Mesendoderm (in vitro differentiated cells): ENCODE measurements at regions not wholly inside any gene's neighbourhood (a gene's known extent, or its start where the extent isn't known, plus 50 kb on each side); places are given as distances from the start of the nearest gene placed in this dataset.
A peak's percentile ranks its signal among the peaks of the same experiment; 100 is the strongest.

Experiments used
- DNase-seq: peaks from one replicate; pipeline ENCODE4 v3.0.0; 2013
- H2AK5ac ChIP-seq: 2 replicates; pipeline ENCODE4 v1.6.1; 2013; ENCODE audit warnings: low read length, inconsistent platforms
- H2BK120ac ChIP-seq: 2 replicates; pipeline ENCODE4 v1.6.1; 2013; ENCODE audit warnings: low read depth, mild to moderate bottlenecking, low read length, moderate library complexity, mixed read lengths
- H2BK15ac ChIP-seq: replicated peaks from 2 replicates; pipeline ENCODE4 v1.6.1; 2013; ENCODE audit warnings: low read depth, mild to moderate bottlenecking, moderate library complexity
- H2BK5ac ChIP-seq: 2 replicates; pipeline ENCODE4 v1.6.1; 2013; ENCODE audit warnings: low read length, inconsistent platforms
- H3K18ac ChIP-seq: 2 replicates; pipeline ENCODE4 v1.6.1; 2013; ENCODE audit warnings: mild to moderate bottlenecking, low read length, mixed read lengths
- H3K23ac ChIP-seq: one replicate; pipeline ENCODE4 v1.6.1; 2013; ENCODE audit warnings: low read length
- H3K27ac ChIP-seq: 2 replicates; pipeline ENCODE4 v1.5.1; 2013; ENCODE audit warnings: low read depth, mild to moderate bottlenecking, inconsistent platforms, low read length, moderate library complexity
- H3K27me3 ChIP-seq: 2 replicates; pipeline ENCODE4 v1.6.1; 2013; ENCODE audit warnings: low read length, control low read depth, mild to moderate bottlenecking, inconsistent platforms; ENCODE audit not compliant: insufficient read depth, poor library complexity
- H3K36me3 ChIP-seq: 2 replicates; pipeline ENCODE4 v1.6.1; 2013; ENCODE audit warnings: low read length, inconsistent platforms; ENCODE audit not compliant: control insufficient read depth, insufficient read depth
- H3K4ac ChIP-seq: one replicate; pipeline ENCODE4 v1.6.1; 2013; ENCODE audit warnings: low read depth, mild to moderate bottlenecking, low read length, moderate library complexity
- H3K4me1 ChIP-seq: 2 replicates; pipeline ENCODE4 v1.6.1; 2013; ENCODE audit warnings: low read depth, low read length, inconsistent platforms; ENCODE audit not compliant: control insufficient read depth
- H3K4me2 ChIP-seq: 2 replicates; pipeline ENCODE4 v1.6.1; 2013; ENCODE audit warnings: low read length
- H3K4me3 ChIP-seq: 2 replicates; pipeline ENCODE4 v1.5.1; 2013; ENCODE audit warnings: mild to moderate bottlenecking, low read length
- H3K56ac ChIP-seq: one replicate; pipeline ENCODE4 v1.6.1; 2013; ENCODE audit warnings: low read length
- H3K79me1 ChIP-seq: 2 replicates; pipeline ENCODE4 v1.6.1; 2013; ENCODE audit warnings: low read length, inconsistent platforms
- H3K79me2 ChIP-seq: 2 replicates; pipeline ENCODE4 v1.6.1; 2013; ENCODE audit warnings: mild to moderate bottlenecking, low read length; ENCODE audit not compliant: control insufficient read depth, insufficient read depth
- H3K9ac ChIP-seq: 2 replicates; pipeline ENCODE4 v1.6.1; 2013; ENCODE audit warnings: low read length, inconsistent platforms
- H4K5ac ChIP-seq: one replicate; pipeline ENCODE4 v1.6.1; 2013; ENCODE audit warnings: low read length
- H4K8ac ChIP-seq: one replicate; pipeline ENCODE4 v1.6.1; 2013; ENCODE audit warnings: low read depth, mild to moderate bottlenecking, control low read depth, low read length, moderate library complexity
- WGBS: extraction: QIAGEN DNeasy Blood & Tissue Kit; methylation state at CpG from one replicate; pipeline ENCODE4 v1.1.7; 2013; ENCODE audit warnings: low lambda C conversion rate, missing lambda C conversion rate; ENCODE audit not compliant: insufficient coverage; ENCODE audit errors: extremely low coverage; 5-methylcytosine and 5-hydroxymethylcytosine counted together

DNA sequence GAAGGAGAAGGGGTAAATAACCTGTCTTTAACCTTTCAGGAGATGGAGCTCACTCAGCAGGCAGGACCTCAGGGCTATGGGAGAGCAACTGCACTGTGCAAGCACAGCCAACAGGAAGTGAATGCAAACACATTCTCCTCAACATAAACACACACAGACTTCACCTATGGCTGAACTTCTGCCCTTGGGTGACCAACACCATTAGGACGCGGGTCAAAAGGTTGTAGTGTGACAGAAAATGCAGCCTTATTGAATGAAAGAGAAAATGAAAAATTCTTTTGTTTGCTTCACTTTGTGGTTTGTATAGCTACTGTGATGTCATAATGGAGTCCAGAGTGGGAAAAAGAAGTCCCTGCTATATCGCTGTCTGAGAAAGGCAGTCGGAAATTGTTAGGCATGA lies 323.0 kb downstream of the NDFIP2 start:
- no peak overlapping the region for H3K9ac ChIP-seq
- no peaks in the 10 kb centered on the region for H3K79me2 ChIP-seq
- no peak overlapping the region for H4K5ac ChIP-seq
- peak overlapping the region; percentile 69 for H3K56ac ChIP-seq
- peak overlapping the region; percentile 20 for H2AK5ac ChIP-seq
- H3K27me3 ChIP-seq: no peaks in the 10 kb centered on the region
- H2BK120ac ChIP-seq: no peak overlapping the region
- no peak overlapping the region for H3K27ac ChIP-seq
- H2BK5ac ChIP-seq: no peak overlapping the region
- no peaks in the 10 kb centered on the region for H3K36me3 ChIP-seq
- H3K4ac ChIP-seq: no peak overlapping the region
- no peak overlapping the region for H3K4me2 ChIP-seq
- H3K23ac ChIP-seq: no peak overlapping the region
- H4K8ac ChIP-seq: no peak overlapping the region
- H3K18ac ChIP-seq: no peak overlapping the region
- peaks cover 9% of the 10 kb centered on the region for H3K4me1 ChIP-seq
- no peaks in the 10 kb centered on the region for H3K79me1 ChIP-seq
- DNase-seq: no peak
- no peak overlapping the region for H3K4me3 ChIP-seq
- whole genome bisulfite sequencing: no CpG with 5 or more reads among the region's 4 CpGs
- H2BK15ac ChIP-seq: no peak overlapping the region

DNA sequence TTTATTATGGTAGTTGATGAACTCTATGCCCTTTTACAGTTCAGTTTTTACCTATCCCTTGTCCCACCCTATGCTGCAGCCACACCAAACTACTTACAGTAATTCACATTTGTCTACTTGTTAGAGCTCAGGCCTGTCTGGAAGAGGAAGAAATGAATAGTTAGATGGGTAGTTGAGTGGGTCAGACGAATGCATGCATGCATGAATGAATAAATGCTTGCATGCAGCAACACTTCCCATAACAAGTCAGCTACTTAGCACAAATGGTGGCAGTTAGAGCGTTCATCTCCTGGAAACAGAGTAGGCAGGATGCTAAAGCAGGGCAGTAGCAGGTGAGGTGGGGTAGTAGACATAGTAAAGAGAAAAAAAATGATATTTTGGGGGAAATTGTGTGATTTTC lies 322.3 kb downstream of the NDFIP2 start:
- Histone ChIP-seq H3K36me3 (no peaks in the 10 kb centered on the region), H3K79me1 (no peaks in the 10 kb centered on the region), H4K8ac (no peak overlapping the region), H2BK15ac (no peak overlapping the region), H3K23ac (no peak overlapping the region), H3K79me2 (no peaks in the 10 kb centered on the region), H3K9ac (no peak overlapping the region), H3K4me3 (no peak overlapping the region), H2AK5ac (peak overlapping the region; percentile 57), H3K18ac (no peak overlapping the region), H2BK5ac (no peak overlapping the region), H3K4me2 (no peak overlapping the region), H3K56ac (no peak overlapping the region), H4K5ac (no peak overlapping the region), H3K4me1 (peaks cover 9% of the 10 kb centered on the region), H3K27me3 (no peaks in the 10 kb centered on the region), H3K4ac (no peak overlapping the region), H2BK120ac (no peak overlapping the region), H3K27ac (no peak overlapping the region)
- DNase-seq: no peak
- WGBS: no CpG with 5 or more reads among the region's 2 CpGs

DNA sequence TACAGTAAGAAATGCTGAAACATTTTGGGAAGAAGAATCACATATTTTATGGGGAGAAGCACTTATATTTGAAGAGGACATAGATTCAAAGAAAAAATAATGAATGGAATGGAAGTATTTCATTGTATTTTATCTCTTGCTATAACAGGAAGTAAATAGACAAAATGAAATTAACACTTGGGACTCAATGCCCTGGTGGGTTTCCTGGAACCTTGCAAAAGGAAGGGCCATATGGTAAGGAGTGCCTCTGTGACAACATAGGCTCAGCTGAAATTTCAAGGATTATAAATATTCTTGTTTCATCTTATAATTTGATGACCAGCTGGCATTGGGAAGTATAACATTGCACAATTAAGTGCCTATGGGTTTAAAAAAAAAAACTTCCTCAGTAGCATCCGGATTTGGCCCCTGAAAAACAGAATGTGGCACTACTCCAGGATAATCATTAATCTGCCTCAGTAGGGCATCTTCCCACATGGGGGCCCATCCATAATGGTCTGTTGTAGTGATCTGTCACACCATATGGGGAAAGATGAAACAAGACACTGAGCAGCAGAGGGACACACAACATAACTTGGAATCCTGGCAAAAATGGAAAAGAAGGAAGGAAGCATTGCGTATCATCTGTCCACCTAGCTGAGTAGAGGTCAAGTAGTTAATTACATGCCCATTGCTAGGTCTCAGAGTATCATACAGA lies 321.6 kb downstream of the NDFIP2 start:
- H3K36me3 ChIP-seq: no peaks in the 10 kb centered on the region
- H3K18ac ChIP-seq: peak overlapping the region; percentile 25
- no peak overlapping the region for H3K4me3 ChIP-seq
- no peak overlapping the region for H3K9ac ChIP-seq
- H2BK120ac ChIP-seq: peak overlapping the region; percentile 36
- H3K4ac ChIP-seq: no peak overlapping the region
- H2AK5ac ChIP-seq: no peak overlapping the region
- H2BK15ac ChIP-seq: no peak overlapping the region
- H2BK5ac ChIP-seq: no peak overlapping the region
- H3K79me1 ChIP-seq: no peaks in the 10 kb centered on the region
- no peak overlapping the region for H4K5ac ChIP-seq
- no peak for DNase-seq
- H3K56ac ChIP-seq: no peak overlapping the region
- no peaks in the 10 kb centered on the region for H3K27me3 ChIP-seq
- WGBS: no CpG with 5 or more reads among the region's 2 CpGs
- no peak overlapping the region for H3K27ac ChIP-seq
- no peaks in the 10 kb centered on the region for H3K79me2 ChIP-seq
- peaks cover 9% of the 10 kb centered on the region for H3K4me1 ChIP-seq
- no peak overlapping the region for H4K8ac ChIP-seq
- H3K23ac ChIP-seq: no peak overlapping the region
- no peak overlapping the region for H3K4me2 ChIP-seq

DNA sequence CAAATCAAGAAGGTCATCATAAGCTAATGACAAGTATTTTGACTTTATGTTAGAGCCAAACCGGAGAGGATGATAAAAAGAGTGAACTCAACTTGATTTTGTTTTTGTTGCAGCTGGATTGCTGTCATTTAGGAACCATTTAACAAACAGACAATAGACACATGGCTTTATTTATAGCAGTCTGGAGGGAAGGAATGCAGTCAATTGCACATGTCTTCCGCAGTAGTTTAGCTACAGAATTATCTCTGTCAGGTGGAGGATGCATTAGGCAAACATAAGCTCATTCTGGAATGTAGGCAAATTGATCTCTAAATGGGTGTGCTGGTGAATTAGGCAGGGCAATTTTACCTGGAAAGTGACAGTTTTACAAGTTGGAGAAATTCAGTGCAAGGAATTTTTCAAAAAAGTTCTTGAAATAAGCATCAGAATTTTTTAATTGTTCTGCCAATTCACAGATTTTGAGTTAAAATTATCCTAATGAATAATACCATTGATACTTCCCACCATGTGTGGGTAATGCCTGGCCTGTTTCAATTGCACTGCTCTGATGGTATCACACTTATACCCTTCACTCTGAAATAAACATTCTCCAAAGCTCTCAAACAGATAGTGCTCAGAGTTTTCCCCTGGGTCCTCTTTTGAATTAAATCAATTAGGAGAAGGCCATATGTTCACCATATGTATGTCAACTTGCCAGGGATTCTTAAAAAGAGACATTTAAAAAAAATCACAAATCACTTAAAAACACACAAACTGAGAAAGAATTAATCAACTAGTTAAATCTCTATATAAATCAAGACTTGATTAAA lies 318.3 kb downstream of the NDFIP2 start:
- H3K4me1 ChIP-seq: peaks cover 6% of the 10 kb centered on the region
- H2BK120ac ChIP-seq: no peak overlapping the region
- no peak overlapping the region for H3K27ac ChIP-seq
- peak overlapping the region; percentile 9 for H4K5ac ChIP-seq
- H3K4me2 ChIP-seq: no peak overlapping the region
- H2BK15ac ChIP-seq: no peak overlapping the region
- no peak for DNase-seq
- no peak overlapping the region for H3K4ac ChIP-seq
- H3K79me1 ChIP-seq: no peaks in the 10 kb centered on the region
- H3K79me2 ChIP-seq: no peaks in the 10 kb centered on the region
- H3K56ac ChIP-seq: no peak overlapping the region
- H4K8ac ChIP-seq: no peak overlapping the region
- H3K4me3 ChIP-seq: no peak overlapping the region
- no peak overlapping the region for H2AK5ac ChIP-seq
- no peak overlapping the region for H3K18ac ChIP-seq
- H2BK5ac ChIP-seq: no peak overlapping the region
- H3K23ac ChIP-seq: no peak overlapping the region
- no CpG with 5 or more reads among the region's 2 CpGs for WGBS
- no peaks in the 10 kb centered on the region for H3K36me3 ChIP-seq
- no peaks in the 10 kb centered on the region for H3K27me3 ChIP-seq
- H3K9ac ChIP-seq: no peak overlapping the region

DNA sequence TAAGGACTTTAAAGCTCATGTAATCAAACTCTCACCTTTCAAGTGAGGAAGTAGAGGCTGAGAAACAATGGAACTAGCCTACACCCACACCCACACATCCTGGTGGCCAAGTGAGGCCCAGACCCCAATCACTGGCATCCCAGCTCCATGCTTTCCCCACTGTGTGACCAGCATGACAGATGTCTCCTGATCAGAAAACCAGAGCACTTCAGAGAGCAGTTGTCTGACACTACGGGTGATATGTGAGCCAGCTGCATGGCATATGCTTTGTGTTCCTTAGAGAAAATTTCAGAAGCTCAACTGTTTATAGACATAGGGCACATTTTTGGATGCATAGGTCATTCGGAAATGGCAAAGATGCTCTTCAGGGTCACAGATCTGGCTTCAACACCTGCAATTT lies 315.2 kb downstream of the NDFIP2 start:
- no peak overlapping the region for H2BK120ac ChIP-seq
- DNase-seq: no peak
- H3K79me1 ChIP-seq: no peaks in the 10 kb centered on the region
- no peak overlapping the region for H2BK5ac ChIP-seq
- H3K9ac ChIP-seq: no peak overlapping the region
- no peaks in the 10 kb centered on the region for H3K36me3 ChIP-seq
- H3K4me1 ChIP-seq: no peaks in the 10 kb centered on the region
- H3K4ac ChIP-seq: no peak overlapping the region
- no peak overlapping the region for H3K18ac ChIP-seq
- H3K4me2 ChIP-seq: no peak overlapping the region
- no peak overlapping the region for H3K23ac ChIP-seq
- H3K4me3 ChIP-seq: no peak overlapping the region
- H4K5ac ChIP-seq: no peak overlapping the region
- WGBS: no CpG with 5 or more reads among the region's 2 CpGs
- H3K27ac ChIP-seq: no peak overlapping the region
- no peaks in the 10 kb centered on the region for H3K27me3 ChIP-seq
- H3K79me2 ChIP-seq: no peaks in the 10 kb centered on the region
- no peak overlapping the region for H2AK5ac ChIP-seq
- H4K8ac ChIP-seq: no peak overlapping the region
- H2BK15ac ChIP-seq: no peak overlapping the region
- no peak overlapping the region for H3K56ac ChIP-seq
